CD14-positive monocyte (primary cell): ENCODE measurements at regions not wholly inside any gene's neighbourhood (a gene's known extent, or its start where the extent isn't known, plus 50 kb on each side); places are given as distances from the start of the nearest gene placed in this dataset.
"Not testable (repeated sequence)": the region's sequence is repeated elsewhere in the genome, so short reads cannot be mapped to it uniquely, and the experiment has no call there.

Experiments used
- DNase-seq, 3 donors: peaks; one replicate each; pipeline ENCODE4 v3.0.0-alpha.2; 2011 to 2022
- H2AFZ ChIP-seq: 2 replicates; pipeline ENCODE4 v1.6.0; 2012; ENCODE audit warnings: mild to moderate bottlenecking, low read depth, low read length, inconsistent platforms; ENCODE audit not compliant: insufficient read depth, poor library complexity, severe bottlenecking
- H3K27ac ChIP-seq, 2 donors: 1 replicate in 1 of 2; 2 replicates in 1 of 2; pipeline ENCODE4 v1.5.1; 2012 to 2013; ENCODE audit warnings: low read length in 2 of 2, control low read depth in 1 of 2, inconsistent platforms in 1 of 2, low read depth in 1 of 2, mild to moderate bottlenecking in 1 of 2
- H3K27me3 ChIP-seq, 2 donors: one replicate each; pipeline versions ENCODE4 v1.6.0 to v1.6.1; 2011 to 2013; ENCODE audit warnings: low read length in 2 of 2; ENCODE audit not compliant: control insufficient read depth in 2 of 2, insufficient read depth in 2 of 2
- H3K36me3 ChIP-seq, 2 donors: replicated peaks in 1 of 2; 1 replicate in 1 of 2; 2 replicates in 1 of 2; pipeline versions ENCODE4 v1.5.1 to v1.6.1; 2012 to 2013; ENCODE audit warnings: low read length in 2 of 2, control low read depth in 1 of 2, inconsistent platforms in 1 of 2, mild to moderate bottlenecking in 1 of 2; ENCODE audit not compliant: insufficient read depth in 2 of 2, control insufficient read depth in 1 of 2
- H3K4me1 ChIP-seq, 2 donors: 1 replicate in 1 of 2; 2 replicates in 1 of 2; pipeline versions ENCODE4 v1.5.1 to v1.6.1; 2012 to 2013; ENCODE audit warnings: low read length in 2 of 2, control low read depth in 1 of 2, inconsistent platforms in 1 of 2, mild to moderate bottlenecking in 1 of 2, moderate library complexity in 1 of 2; ENCODE audit not compliant: insufficient read depth in 2 of 2, control insufficient read depth in 1 of 2
- H3K4me2 ChIP-seq: replicated peaks from 2 replicates; pipeline ENCODE3; 2012; ENCODE audit warnings: low read length, moderate library complexity, mild to moderate bottlenecking; ENCODE audit not compliant: poor library complexity, severe bottlenecking; ENCODE audit errors: extremely low read depth
- H3K4me3 ChIP-seq, 3 experiments: fragments of 200-600 bp in 1 of 3; sonication (generic) in 1 of 3; replicated peaks in 1 of 3; 1 replicate in 2 of 3; 2 replicates in 1 of 3; pipeline ENCODE4 v1.5.1; 2011 to 2013; ENCODE audit warnings: low read length in 3 of 3, mild to moderate bottlenecking in 3 of 3, control low read depth in 2 of 3, low read depth in 2 of 3, inconsistent platforms in 1 of 3, moderate library complexity in 1 of 3
- H3K79me2 ChIP-seq: 2 replicates; pipeline ENCODE4 v1.6.0; 2012; ENCODE audit warnings: mild to moderate bottlenecking, control low read depth, inconsistent platforms, low read length, moderate library complexity; ENCODE audit not compliant: insufficient read depth
- H3K9ac ChIP-seq: 2 replicates; pipeline ENCODE4 v1.6.0; 2017; ENCODE audit warnings: low read length, mild to moderate bottlenecking; ENCODE audit not compliant: insufficient read depth, poor library complexity, severe bottlenecking
- H3K9me3 ChIP-seq, 2 donors: replicated peaks in 1 of 2; 1 replicate in 1 of 2; 2 replicates in 1 of 2; pipeline versions ENCODE4 v1.5.1 to v1.6.1; 2012 to 2013; ENCODE audit warnings: low read length in 2 of 2, control low read depth in 1 of 2; ENCODE audit not compliant: control insufficient read depth in 1 of 2, insufficient read depth in 1 of 2
- H4K20me1 ChIP-seq: 2 replicates; pipeline ENCODE4 v1.6.0; 2012; ENCODE audit warnings: mild to moderate bottlenecking, low read length, control low read depth, moderate library complexity; ENCODE audit not compliant: insufficient read depth
- H3K27ac Mint-ChIP-seq, 7 donors: one replicate each; pipeline ENCODE4 v1.8.0; 2020; ENCODE audit warnings: mild to moderate bottlenecking in 7 of 7, mixed read lengths in 7 of 7, moderate library complexity in 6 of 7, inconsistent platforms in 2 of 7
- H3K27me3 Mint-ChIP-seq, 3 donors: one replicate each; pipeline ENCODE4 v1.8.0; 2021 to 2022; ENCODE audit warnings: low read depth in 3 of 3, mild to moderate bottlenecking in 3 of 3, mixed read lengths in 3 of 3, moderate library complexity in 3 of 3, inconsistent platforms in 1 of 3
- H3K36me3 Mint-ChIP-seq, 2 donors: one replicate each; pipeline ENCODE4 v1.8.0; 2020; ENCODE audit warnings: mixed read lengths in 2 of 2, inconsistent platforms in 1 of 2, mild to moderate bottlenecking in 1 of 2
- H3K4me1 Mint-ChIP-seq: one replicate; pipeline ENCODE4 v1.8.0; 2020; ENCODE audit warnings: mild to moderate bottlenecking, mixed read lengths
- H3K4me3 Mint-ChIP-seq, 2 donors: one replicate each; pipeline ENCODE4 v1.8.0; 2020; ENCODE audit warnings: mild to moderate bottlenecking in 2 of 2, mixed read lengths in 2 of 2, moderate library complexity in 1 of 2
- H3K9me3 Mint-ChIP-seq, 7 donors: one replicate each; pipeline ENCODE4 v1.8.0; 2020 to 2022; ENCODE audit warnings: mixed read lengths in 7 of 7, mild to moderate bottlenecking in 6 of 7, moderate library complexity in 6 of 7, inconsistent platforms in 2 of 7
- WGBS: methylation state at CpG from one replicate; pipeline ENCODE4 v1.1.5; 2013; ENCODE audit warnings: missing lambda C conversion rate; ENCODE audit not compliant: insufficient coverage; 5-methylcytosine and 5-hydroxymethylcytosine counted together
- intact Hi-C, 2 donors: fragments of 100-400 bp; cut with micrococcal nuclease; formaldehyde crosslinking; loops; one replicate each; pipeline versions ENCODE4 v1.15.0 to v1.15.1; 2023
- TF ChIP-seq, protein P1 (sequence below): fragments of 200-600 bp; IDR thresholded peaks from one replicate; pipeline ENCODE4 v1.8.0; 2022; ENCODE audit warnings: antibody characterized with exemption, mild to moderate bottlenecking

DNA sequence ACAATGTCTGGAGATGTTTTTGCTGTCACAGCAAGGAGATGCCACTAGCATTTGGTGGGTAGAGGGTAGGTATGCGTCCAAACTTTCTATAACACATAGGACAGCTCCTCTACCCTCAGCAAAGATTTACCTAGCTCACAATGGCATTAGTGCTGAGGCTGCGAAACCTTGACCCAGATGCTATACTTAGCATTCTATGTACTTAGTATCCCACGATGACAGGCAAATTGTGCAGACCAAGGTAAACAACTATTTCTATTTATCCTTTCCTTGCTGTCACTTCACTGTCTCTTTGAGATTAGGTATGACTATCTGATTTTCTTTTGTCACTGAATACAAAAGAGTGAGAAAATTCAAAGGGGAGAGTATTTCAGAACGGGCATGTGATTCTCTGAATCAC, 265.2 kb upstream of the ZNF385D start:
- Histone ChIP-seq H3K4me1 (no peaks in the 10 kb centered on the region), H2AFZ (no peak overlapping the region), H3K4me2 (no peak overlapping the region), H3K27me3 (no peaks in the 10 kb centered on the region), H3K79me2 (no peaks in the 10 kb centered on the region), H3K9ac (no peak overlapping the region), H3K4me3 (no peak overlapping the region), H3K36me3 (no peaks in the 10 kb centered on the region), H3K27ac (no peak overlapping the region), H4K20me1 (no peaks in the 10 kb centered on the region), H3K9me3 (peaks cover 0 to 4% of the 10 kb centered on the region in 2 donors)
- TF ChIP-seq, protein P1, sequence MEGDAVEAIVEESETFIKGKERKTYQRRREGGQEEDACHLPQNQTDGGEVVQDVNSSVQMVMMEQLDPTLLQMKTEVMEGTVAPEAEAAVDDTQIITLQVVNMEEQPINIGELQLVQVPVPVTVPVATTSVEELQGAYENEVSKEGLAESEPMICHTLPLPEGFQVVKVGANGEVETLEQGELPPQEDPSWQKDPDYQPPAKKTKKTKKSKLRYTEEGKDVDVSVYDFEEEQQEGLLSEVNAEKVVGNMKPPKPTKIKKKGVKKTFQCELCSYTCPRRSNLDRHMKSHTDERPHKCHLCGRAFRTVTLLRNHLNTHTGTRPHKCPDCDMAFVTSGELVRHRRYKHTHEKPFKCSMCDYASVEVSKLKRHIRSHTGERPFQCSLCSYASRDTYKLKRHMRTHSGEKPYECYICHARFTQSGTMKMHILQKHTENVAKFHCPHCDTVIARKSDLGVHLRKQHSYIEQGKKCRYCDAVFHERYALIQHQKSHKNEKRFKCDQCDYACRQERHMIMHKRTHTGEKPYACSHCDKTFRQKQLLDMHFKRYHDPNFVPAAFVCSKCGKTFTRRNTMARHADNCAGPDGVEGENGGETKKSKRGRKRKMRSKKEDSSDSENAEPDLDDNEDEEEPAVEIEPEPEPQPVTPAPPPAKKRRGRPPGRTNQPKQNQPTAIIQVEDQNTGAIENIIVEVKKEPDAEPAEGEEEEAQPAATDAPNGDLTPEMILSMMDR: no peak
- H3K36me3 Mint-ChIP-seq: no peaks in the 10 kb centered on the region
- WGBS: 100% methylated on average over 1 of the region's 4 CpGs
- intact Hi-C loops: no loop called here
- no peak for DNase-seq
- H3K27ac Mint-ChIP-seq: no peak overlapping the region
- H3K4me1 Mint-ChIP-seq: no peaks in the 10 kb centered on the region
- H3K9me3 Mint-ChIP-seq: peaks cover 0 to 3% (median 0%) of the 10 kb centered on the region in 7 donors
- no peaks in the 10 kb centered on the region for H3K27me3 Mint-ChIP-seq
- no peak overlapping the region for H3K4me3 Mint-ChIP-seq

DNA sequence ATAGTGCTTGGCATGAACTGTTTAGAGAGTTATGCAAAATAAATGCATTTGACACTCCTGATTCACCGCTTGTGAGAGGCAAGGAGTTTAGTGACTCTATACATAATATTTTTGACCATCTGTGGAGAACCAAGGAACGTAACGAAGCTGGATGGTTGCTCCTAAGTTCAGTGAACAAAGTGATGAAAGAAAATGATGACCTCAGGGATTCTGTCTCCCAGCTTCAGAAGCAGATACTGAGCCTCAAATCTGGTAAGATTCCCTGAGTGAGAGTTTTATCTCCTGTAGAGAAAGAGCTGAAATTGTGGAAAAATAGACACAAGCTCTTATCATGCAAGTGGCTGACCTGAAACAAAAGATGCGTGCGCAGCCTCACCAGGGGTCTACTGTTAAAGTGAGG, 273.6 kb upstream of the ZNF385D start:
- H3K4me2 ChIP-seq, H3K27me3 Mint-ChIP-seq, intact Hi-C loops: not testable (repeated sequence)

More for the DNA sequence above, 273.6 kb upstream of the ZNF385D start:
- 100% methylated on average over 2 of the region's 5 CpGs for WGBS
- H3K4me3 Mint-ChIP-seq, H3K9ac ChIP-seq, H3K4me1 Mint-ChIP-seq, H4K20me1 ChIP-seq, H3K27ac Mint-ChIP-seq, H3K36me3 Mint-ChIP-seq, H3K4me1 ChIP-seq, H3K36me3 ChIP-seq, H3K27me3 ChIP-seq, H3K27ac ChIP-seq, H3K4me3 ChIP-seq, H3K79me2 ChIP-seq, H2AFZ ChIP-seq, DNase-seq: not testable (repeated sequence)
- peaks cover 3 to 15% (median 9%) of the 10 kb centered on the region in 7 donors for H3K9me3 Mint-ChIP-seq
- peaks cover 4 to 18% of the 10 kb centered on the region in 2 donors for H3K9me3 ChIP-seq
